Immature natural killer cell (primary cell): ENCODE measurements at regions not wholly inside any gene's neighbourhood (a gene's known extent, or its start where the extent isn't known, plus 50 kb on each side); places are given as distances from the start of the nearest gene placed in this dataset.

Experiments
- DNase-seq, 3 donors: peaks; one replicate each; pipeline ENCODE4 v3.0.0; 2022; ENCODE audit warnings: mixed read lengths in 1 of 3
- H3K27ac Mint-ChIP-seq, 6 donors: one replicate each; pipeline ENCODE4 v1.8.0; 2020; ENCODE audit warnings: mixed read lengths in 6 of 6, mild to moderate bottlenecking in 5 of 6, inconsistent platforms in 4 of 6, moderate library complexity in 3 of 6
- H3K27me3 Mint-ChIP-seq, 3 donors: one replicate each; pipeline ENCODE4 v1.8.0; 2020 to 2021; ENCODE audit warnings: low read depth in 3 of 3, mild to moderate bottlenecking in 3 of 3, mixed read lengths in 3 of 3, moderate library complexity in 3 of 3, inconsistent platforms in 1 of 3
- H3K36me3 Mint-ChIP-seq, 3 donors: one replicate each; pipeline ENCODE4 v1.8.0; 2020; ENCODE audit warnings: mixed read lengths in 3 of 3, inconsistent platforms in 2 of 3, mild to moderate bottlenecking in 2 of 3
- H3K4me1 Mint-ChIP-seq, 2 donors: one replicate each; pipeline ENCODE4 v1.8.0; 2020; ENCODE audit warnings: inconsistent platforms in 2 of 2, mild to moderate bottlenecking in 2 of 2, mixed read lengths in 2 of 2, moderate library complexity in 1 of 2
- H3K4me3 Mint-ChIP-seq, 5 donors: one replicate each; pipeline ENCODE4 v1.8.0; 2020; ENCODE audit warnings: mild to moderate bottlenecking in 5 of 5, mixed read lengths in 5 of 5, inconsistent platforms in 3 of 5, moderate library complexity in 3 of 5
- H3K9me3 Mint-ChIP-seq, 6 donors: one replicate each; pipeline ENCODE4 v1.8.0; 2020; ENCODE audit warnings: mild to moderate bottlenecking in 6 of 6, mixed read lengths in 6 of 6, inconsistent platforms in 4 of 6, moderate library complexity in 3 of 6

DNA sequence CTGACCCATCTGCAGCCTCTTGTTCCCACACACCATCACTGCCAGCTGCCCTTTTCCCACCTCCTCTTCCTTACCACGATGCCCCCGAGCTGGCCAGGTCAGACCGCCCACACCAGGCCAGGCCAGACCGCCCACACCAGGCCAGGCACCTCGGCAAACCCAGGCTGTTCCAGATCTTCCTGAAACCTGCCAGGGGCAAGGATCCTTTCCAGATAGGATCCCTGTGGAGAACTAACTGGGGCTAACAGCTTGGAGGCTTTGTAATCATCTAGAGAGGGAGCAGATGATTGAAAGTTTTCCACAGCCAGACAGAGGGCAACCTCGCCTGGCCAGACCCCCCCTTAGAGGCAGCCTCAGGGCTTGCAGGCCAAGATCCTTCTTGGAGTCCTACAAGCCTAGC is 287.3 kb upstream of the TLE3 start:
- no peak overlapping the region for H3K27ac Mint-ChIP-seq
- no peak for DNase-seq
- no peaks in the 10 kb centered on the region for H3K9me3 Mint-ChIP-seq
- H3K36me3 Mint-ChIP-seq: no peaks in the 10 kb centered on the region
- no peaks in the 10 kb centered on the region for H3K4me1 Mint-ChIP-seq
- no peak overlapping the region for H3K4me3 Mint-ChIP-seq
- H3K27me3 Mint-ChIP-seq: peaks cover 0 to 7% (median 2%) of the 10 kb centered on the region in 3 donors

GRCh38 chr15:70383856-70384255 is 286.1 kb upstream of the TLE3 start:
- H3K4me1 Mint-ChIP-seq: no peaks in the 10 kb centered on the region
- peaks cover 0 to 7% (median 2%) of the 10 kb centered on the region in 3 donors for H3K27me3 Mint-ChIP-seq
- no peaks in the 10 kb centered on the region for H3K36me3 Mint-ChIP-seq
- H3K27ac Mint-ChIP-seq: no peak overlapping the region
- no peak for DNase-seq
- H3K4me3 Mint-ChIP-seq: no peak overlapping the region
- no peaks in the 10 kb centered on the region for H3K9me3 Mint-ChIP-seq

- peaks cover 0 to 3% (median 2%) of the 10 kb centered on the region in 3 donors for H3K27me3 Mint-ChIP-seq
- DNase-seq: no peak
- no peak overlapping the region for H3K4me3 Mint-ChIP-seq
- H3K27ac Mint-ChIP-seq: no peak overlapping the region
- H3K9me3 Mint-ChIP-seq: no peaks in the 10 kb centered on the region
- H3K4me1 Mint-ChIP-seq: no peaks in the 10 kb centered on the region
- no peaks in the 10 kb centered on the region for H3K36me3 Mint-ChIP-seq
Measured at GRCh38 chr15:70382762-70383458, 285.2 kb upstream of the TLE3 start.

- Mint-ChIP-seq H3K27ac (no peak overlapping the region), H3K4me1 (no peaks in the 10 kb centered on the region), H3K9me3 (no peaks in the 10 kb centered on the region), H3K27me3 (peaks cover 0 to 2% (median 1%) of the 10 kb centered on the region in 3 donors), H3K4me3 (no peak overlapping the region), H3K36me3 (no peaks in the 10 kb centered on the region)
- DNase-seq: no peak
Measured at GRCh38 chr15:70382009-70382749, 284.5 kb upstream of the TLE3 start.

- H3K27me3 Mint-ChIP-seq: peaks cover 2 to 8% (median 5%) of the 10 kb centered on the region in 3 donors
- no peak for DNase-seq
- no peaks in the 10 kb centered on the region for H3K36me3 Mint-ChIP-seq
- no peak overlapping the region for H3K27ac Mint-ChIP-seq
- no peaks in the 10 kb centered on the region for H3K9me3 Mint-ChIP-seq
- H3K4me3 Mint-ChIP-seq: no peak overlapping the region
- H3K4me1 Mint-ChIP-seq: no peaks in the 10 kb centered on the region
Measured at GRCh38 chr15:70379938-70380883, 282.5 kb upstream of the TLE3 start.

DNA sequence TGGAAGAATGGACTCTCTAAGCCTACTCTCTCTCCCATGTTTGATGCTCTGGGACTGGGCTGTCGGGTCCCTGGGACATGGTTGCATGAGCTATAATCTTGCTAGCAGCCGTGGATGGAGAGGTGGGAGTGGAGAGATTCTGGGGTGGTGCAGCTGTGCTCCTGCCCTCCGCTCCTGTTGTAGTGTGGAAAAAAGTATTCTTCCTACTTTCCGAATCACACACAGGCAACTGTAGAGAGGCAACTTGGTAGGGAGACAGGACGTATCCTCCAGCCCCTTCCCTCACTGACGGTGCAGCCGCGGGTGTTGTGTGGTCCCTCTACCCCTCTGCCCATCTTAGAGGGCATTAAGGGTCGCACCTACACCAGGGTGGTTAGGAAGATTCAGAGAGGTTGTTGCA is 281.4 kb upstream of the TLE3 start:
- no peak for DNase-seq
- H3K36me3 Mint-ChIP-seq: no peaks in the 10 kb centered on the region
- no peaks in the 10 kb centered on the region for H3K9me3 Mint-ChIP-seq
- H3K27ac Mint-ChIP-seq: no peak overlapping the region
- no peak overlapping the region for H3K4me3 Mint-ChIP-seq
- peaks cover 2 to 8% (median 7%) of the 10 kb centered on the region in 3 donors for H3K27me3 Mint-ChIP-seq
- no peaks in the 10 kb centered on the region for H3K4me1 Mint-ChIP-seq

DNA sequence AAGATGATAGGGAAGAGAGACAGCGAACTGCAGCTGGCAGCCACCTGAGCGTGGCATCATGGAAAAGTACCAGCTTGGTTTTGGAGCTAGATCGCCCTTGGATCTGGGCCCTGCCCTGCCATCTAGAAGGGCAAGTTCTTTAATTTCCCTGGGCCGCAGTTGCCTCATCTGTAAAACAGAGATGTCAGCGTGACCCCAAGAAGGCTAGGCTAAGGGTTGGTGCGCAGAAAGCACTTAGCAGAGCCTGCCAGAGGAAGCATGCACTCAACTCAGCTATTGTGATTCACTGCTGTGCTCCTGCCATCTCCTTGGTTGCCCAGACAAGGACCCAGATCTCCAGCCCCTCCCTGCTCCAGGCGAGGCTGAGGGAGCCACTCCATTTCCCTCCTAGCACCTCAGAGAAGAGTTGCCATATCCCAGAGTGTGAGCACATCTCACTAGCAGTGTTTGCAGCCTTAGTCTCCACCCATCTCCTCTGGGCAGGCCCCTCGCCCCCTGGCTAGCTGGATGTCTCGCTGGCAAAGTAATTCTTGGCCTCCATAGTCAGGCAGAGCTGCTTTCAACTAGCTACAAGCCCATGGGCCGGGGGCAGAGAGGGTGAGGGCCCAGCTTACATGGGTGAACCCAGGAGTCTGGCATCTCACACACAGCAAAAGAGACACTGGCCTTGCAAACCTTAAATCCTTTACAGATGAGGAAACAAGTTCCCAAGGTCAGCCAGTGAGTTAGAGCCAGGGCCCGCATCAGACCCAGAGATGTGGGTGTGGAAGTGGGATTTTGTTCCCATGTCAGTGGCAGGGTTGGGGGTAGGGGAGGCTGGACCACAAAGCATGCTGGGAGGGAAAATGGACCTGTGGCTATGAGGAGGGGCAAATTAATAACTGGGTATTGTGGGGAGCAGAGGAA is 280.7 kb upstream of the TLE3 start:
- Mint-ChIP-seq H3K27ac (no peak overlapping the region), H3K4me3 (no peak overlapping the region), H3K9me3 (no peaks in the 10 kb centered on the region), H3K27me3 (peaks cover 0 to 11% (median 7%) of the 10 kb centered on the region in 3 donors), H3K36me3 (no peaks in the 10 kb centered on the region), H3K4me1 (no peaks in the 10 kb centered on the region)
- no peak for DNase-seq

DNA sequence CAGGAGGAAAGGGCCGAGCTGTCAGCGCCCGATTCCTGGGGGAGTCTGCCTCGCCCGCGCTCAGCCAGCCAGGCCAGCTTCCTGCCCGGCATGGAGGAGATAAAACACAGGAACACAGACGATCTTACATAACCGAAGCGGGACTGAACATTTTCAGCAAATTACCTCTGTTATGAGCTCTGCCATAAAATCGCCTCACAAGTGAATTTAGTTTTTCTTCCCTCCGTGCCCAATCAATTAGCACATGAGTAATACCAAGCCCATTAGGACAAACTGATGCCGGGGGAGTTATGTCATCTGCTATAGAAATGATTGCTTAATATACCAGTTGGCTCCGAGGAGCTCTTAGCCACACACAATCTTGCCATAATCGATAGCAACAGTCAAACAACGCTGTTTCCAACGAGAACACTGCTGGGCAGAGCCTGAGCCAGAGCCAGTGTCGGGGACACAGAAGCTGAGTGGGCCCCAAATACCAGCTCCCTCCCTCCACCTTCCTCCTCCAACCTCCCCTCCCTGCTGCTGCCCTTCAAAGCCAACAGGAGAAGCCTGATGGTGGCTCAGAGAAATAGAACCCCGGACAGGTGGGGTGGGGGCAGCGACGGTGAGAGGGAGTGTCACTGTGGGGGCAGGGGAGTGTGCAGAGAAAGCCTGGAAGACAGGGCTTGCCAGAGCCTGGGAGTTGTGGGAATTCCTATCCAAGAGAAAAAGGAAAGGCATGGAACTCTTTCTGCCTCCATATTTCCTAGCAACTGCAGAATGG is 279.4 kb upstream of the TLE3 start:
- Mint-ChIP-seq H3K4me1 (no peaks in the 10 kb centered on the region), H3K9me3 (no peaks in the 10 kb centered on the region), H3K4me3 (no peak overlapping the region), H3K27ac (no peak overlapping the region), H3K27me3 (peaks cover 0 to 11% (median 7%) of the 10 kb centered on the region in 3 donors), H3K36me3 (no peaks in the 10 kb centered on the region)
- no peak for DNase-seq

DNA sequence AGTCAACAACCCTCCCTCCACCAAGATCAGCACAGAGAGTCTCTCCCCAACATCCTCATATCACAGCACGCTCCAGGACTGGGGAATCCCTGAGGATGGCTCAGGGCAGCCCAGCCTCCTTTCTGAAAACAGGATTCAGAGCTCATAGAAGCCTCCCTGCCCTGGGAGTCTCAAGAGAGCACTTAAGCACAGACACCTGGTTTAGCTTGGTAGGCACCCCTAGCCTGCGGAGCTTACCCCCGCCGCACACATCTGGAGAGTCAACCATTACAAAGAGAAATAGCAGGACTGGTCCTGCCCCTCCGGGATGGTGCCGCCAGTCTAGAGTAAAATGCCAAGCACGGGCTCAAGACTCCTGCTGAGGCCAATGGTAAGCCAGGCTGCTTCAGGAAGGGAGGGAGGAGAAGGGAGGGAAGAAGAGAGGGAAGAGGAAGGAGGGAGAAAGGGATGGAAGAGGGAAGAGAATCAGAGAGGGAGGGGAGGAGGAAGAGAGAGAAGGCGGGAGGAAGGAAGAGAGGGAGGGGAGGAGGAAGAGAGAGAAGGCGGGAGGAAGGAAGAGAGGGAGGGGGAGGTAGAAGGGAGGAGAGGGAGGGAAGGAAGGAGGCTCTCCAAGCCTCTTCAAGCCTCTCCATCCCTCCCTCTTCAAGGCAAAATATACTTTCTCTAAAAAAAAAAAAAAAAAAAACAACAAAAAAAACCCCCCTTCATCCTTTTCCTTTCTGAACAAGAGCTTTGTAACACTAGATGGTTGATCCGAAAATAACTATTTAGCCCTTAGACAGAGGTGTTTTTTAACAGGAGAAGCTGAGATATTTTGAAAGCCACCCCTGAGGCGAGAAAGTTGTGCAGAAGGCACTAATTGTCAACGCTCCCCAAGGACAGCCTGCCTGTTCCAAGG is 278.6 kb upstream of the TLE3 start:
- H3K27me3 Mint-ChIP-seq: peaks cover 0 to 11% (median 7%) of the 10 kb centered on the region in 3 donors
- H3K9me3 Mint-ChIP-seq: no peaks in the 10 kb centered on the region
- H3K27ac Mint-ChIP-seq: no peak overlapping the region
- DNase-seq: no peak
- H3K36me3 Mint-ChIP-seq: no peaks in the 10 kb centered on the region
- H3K4me3 Mint-ChIP-seq: no peak overlapping the region
- H3K4me1 Mint-ChIP-seq: no peaks in the 10 kb centered on the region

- Mint-ChIP-seq H3K36me3 (no peaks in the 10 kb centered on the region), H3K4me1 (no peaks in the 10 kb centered on the region), H3K27me3 (peaks cover 0 to 11% (median 7%) of the 10 kb centered on the region in 3 donors), H3K27ac (no peak overlapping the region), H3K9me3 (no peaks in the 10 kb centered on the region), H3K4me3 (no peak overlapping the region)
- DNase-seq: no peak
Measured at GRCh38 chr15:70375586-70375985, 277.9 kb upstream of the TLE3 start.

GRCh38 chr15:70375006-70375431 is 277.3 kb upstream of the TLE3 start:
- Mint-ChIP-seq H3K27ac (no peak overlapping the region), H3K36me3 (no peaks in the 10 kb centered on the region), H3K4me1 (no peaks in the 10 kb centered on the region), H3K27me3 (peaks cover 0 to 11% (median 7%) of the 10 kb centered on the region in 3 donors), H3K9me3 (no peaks in the 10 kb centered on the region), H3K4me3 (no peak overlapping the region)
- no peak for DNase-seq

- peaks cover 0 to 1% (median 0%) of the 10 kb centered on the region in 3 donors for H3K36me3 Mint-ChIP-seq
- H3K9me3 Mint-ChIP-seq: no peaks in the 10 kb centered on the region
- no peak overlapping the region for H3K4me3 Mint-ChIP-seq
- H3K27me3 Mint-ChIP-seq: peaks cover 2 to 11% (median 8%) of the 10 kb centered on the region in 3 donors
- no peaks in the 10 kb centered on the region for H3K4me1 Mint-ChIP-seq
- no peak overlapping the region for H3K27ac Mint-ChIP-seq
- no peak for DNase-seq
Measured at GRCh38 chr15:70374096-70374495, 276.4 kb upstream of the TLE3 start.
